H1 (cell line): ENCODE measurements at regions not wholly inside any gene's neighbourhood (a gene's known extent, or its start where the extent isn't known, plus 50 kb on each side); places are given as distances from the start of the nearest gene placed in this dataset.

ENCODE experiments used
- EZH2 ChIP-seq: fragments of 200-600 bp; sonication (generic); IDR thresholded peaks from 2 replicates; pipeline ENCODE4 v1.7.1; 2012; ENCODE audit warnings: low read depth, mild to moderate bottlenecking, moderate library complexity, low read length, inconsistent platforms; ENCODE audit not compliant: severe bottlenecking
- POLR2A ChIP-seq, 2 experiments: IDR thresholded peaks; 1 replicate in 1 of 2; 2 replicates in 1 of 2; pipeline ENCODE4 v1.6.1; 2011; ENCODE audit warnings: low read depth in 2 of 2, low read length in 2 of 2, mild to moderate bottlenecking in 2 of 2; ENCODE audit errors: control extremely low read depth in 1 of 2
- TF ChIP-seq, protein P1 (sequence below): IDR thresholded peaks from 2 replicates; pipeline ENCODE4 v1.6.1; 2012; ENCODE audit warnings: low read length, inconsistent platforms

DNA sequence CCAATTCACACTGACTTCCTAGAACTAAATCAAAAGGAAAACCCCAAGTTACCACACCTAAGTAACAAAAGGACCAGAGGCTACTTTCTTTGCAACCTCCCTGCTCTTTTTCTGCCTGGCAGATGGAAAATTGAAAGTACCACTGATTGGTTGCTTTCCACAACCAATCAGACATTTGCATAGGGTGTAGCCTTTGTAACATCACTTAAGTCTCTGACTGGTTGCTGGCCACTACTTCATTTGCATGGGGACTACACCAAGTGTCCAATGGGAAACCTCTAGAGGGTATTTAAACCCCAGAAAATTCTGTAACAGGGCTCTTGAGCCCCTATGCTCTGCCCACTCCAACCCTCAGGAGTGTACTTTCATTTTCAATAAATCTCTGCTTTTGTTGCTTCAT, 365.0 kb downstream of the LTN1 start:
- TF ChIP-seq, protein P1, sequence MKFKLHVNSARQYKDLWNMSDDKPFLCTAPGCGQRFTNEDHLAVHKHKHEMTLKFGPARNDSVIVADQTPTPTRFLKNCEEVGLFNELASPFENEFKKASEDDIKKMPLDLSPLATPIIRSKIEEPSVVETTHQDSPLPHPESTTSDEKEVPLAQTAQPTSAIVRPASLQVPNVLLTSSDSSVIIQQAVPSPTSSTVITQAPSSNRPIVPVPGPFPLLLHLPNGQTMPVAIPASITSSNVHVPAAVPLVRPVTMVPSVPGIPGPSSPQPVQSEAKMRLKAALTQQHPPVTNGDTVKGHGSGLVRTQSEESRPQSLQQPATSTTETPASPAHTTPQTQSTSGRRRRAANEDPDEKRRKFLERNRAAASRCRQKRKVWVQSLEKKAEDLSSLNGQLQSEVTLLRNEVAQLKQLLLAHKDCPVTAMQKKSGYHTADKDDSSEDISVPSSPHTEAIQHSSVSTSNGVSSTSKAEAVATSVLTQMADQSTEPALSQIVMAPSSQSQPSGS, result no peak
- TF ChIP-seq EZH2 (no peak), POLR2A (IDR thresholded peaks at IDR 0.05; ENCODE audit: control extremely low read depth in 1 of 2, low read depth in 2 of 2, low read length in 2 of 2) (no peak)
